Fibroblast of skin of left biceps (primary cell): ENCODE measurements at regions not wholly inside any gene's neighbourhood (a gene's known extent, or its start where the extent isn't known, plus 50 kb on each side); places are given as distances from the start of the nearest gene placed in this dataset.

ENCODE experiments used
- DNase-seq, 2 experiments: peaks; one replicate each; pipeline ENCODE4 v3.0.0-alpha.2; 2013; ENCODE audit warnings: low read depth in 2 of 2

DNA sequence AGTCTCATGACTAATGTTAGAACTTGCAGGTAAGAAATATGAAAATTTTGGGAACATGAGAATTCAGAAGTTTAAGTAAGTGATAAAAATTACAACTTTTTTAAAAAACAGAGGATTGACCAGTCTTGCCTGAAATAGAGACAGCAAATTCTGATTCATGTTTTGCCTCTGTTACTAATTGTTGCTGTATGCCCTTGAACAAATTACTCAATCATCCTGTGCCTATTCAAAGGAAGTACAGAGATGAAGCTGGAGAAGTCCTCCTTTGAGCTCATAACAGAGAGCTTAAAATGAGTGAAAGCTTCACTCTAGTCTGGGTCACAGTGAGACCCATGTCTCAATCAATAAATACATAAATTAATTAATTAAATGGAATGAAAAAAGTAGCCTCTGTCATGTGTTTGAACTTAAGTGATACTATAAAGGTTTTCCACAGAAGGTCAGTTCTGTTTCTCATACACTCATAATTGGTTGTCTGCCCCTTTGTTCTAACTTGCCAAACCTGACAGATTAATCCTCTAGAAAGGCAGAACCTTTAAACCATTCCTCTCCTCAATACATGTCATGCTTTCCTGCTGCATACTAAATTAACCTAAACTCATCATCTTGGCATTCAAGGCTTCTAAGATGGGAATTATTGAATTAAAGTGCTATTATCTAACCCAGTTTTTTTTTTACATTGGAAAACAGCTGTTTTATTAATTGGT lies 374.6 kb upstream of the LRATD1 start:
- DNase-seq: no peak

DNA sequence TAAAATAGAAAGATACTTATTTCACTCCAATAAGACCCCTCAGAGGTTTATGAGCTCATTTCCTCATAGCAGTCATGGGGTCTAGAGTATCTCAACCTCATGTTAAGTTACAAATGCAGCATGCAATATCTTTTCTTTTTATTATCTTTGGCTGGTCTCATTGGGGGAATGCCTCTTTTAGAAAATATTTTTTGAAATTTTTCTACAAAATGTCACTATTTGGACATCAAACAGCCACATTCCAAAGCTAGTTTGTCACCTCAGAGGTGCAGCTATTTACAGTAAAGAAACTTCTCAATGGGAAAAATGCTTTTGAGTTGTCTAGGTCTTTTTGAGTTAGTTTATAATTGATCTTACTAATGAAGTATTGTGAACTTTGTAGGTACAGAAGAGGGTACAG lies 370.7 kb upstream of the LRATD1 start:
- no peak for DNase-seq

DNA sequence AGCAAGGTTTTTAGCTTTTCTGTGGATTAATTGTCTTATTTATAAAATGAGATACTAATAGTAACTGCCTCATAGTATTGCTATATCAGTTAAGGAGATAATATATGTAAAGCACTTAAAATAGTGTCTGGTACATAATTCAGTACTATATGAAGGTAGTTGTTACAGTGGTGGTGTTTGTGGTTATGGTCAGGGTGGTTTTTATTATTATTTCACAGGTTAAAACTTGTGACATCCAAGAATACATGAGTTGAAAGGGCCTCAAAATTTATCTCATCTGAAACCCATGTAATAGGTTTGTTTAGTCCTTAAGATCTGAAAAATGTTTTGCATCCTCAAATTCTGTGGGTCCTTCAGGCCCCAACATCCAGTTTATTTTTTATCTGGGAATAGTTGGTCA lies 369.5 kb upstream of the LRATD1 start:
- no peak for DNase-seq

- no peak for DNase-seq
Measured at GRCh38 chr2:14270036-14270582, 362.4 kb upstream of the LRATD1 start.

- DNase-seq: no peak
Measured at GRCh38 chr2:14272396-14273075, 360.0 kb upstream of the LRATD1 start.

DNA sequence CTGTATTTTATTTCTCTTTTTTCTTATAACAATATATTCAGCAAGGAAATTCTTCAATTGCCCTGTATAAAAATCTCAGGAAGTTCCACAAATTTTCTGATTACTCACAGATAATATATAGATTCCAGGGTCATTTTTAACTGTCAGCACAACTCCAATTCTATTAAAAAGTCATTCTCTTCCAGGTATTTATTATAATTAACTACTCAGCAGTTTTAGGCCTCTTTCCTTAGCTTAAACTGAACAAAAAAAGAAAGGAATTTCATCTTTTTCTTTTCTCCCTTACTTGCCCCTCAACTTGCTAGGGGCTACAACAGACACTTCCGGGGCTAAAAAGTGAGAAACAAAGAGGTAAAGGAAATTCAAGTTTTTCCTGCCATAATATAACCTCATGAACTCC lies 358.9 kb upstream of the LRATD1 start:
- no peak for DNase-seq

- DNase-seq: no peak
Measured at GRCh38 chr2:14284244-14284643, 348.3 kb upstream of the LRATD1 start.

GRCh38 chr2:14285812-14286211 lies 346.7 kb upstream of the LRATD1 start:
- no peak for DNase-seq

DNA sequence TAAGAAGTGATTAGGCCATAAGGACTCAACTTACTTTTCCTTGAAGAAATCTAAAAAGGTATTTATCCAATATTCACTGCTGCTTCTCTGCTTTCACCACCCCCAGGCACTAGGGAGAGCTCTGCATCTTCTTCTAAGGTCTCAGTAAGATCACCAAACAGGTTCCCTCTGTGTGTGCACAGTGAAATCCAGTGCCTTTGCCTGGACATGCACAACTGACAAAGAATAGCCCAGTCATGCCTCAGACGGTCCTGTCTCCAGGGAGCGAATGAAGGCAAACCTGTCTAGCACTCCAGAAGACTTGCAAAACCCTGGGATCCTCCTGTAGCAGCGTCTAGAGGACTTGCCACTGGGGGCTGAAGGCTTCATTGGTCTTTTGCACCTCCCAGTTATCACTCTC lies 344.5 kb upstream of the LRATD1 start:
- DNase-seq: no peak

DNA sequence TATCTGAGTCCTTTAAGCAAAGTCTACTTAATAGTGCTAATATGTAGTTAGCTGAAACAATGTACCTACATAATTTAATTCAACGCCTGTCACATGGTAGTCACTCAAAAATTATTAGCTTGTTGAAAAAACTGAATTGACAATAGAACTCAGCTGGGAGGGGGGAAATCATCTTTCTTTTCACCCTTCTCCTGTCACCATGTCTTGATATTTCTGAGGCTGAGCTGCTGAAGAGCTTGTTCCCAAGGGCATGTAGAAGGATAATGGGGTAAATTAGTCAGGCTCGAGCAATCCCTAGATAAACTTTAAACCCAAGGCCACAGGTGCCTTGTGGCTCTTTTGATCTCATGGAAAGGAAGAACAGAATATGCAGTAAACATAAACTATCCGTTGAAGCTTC lies 339.6 kb upstream of the LRATD1 start:
- no peak for DNase-seq

GRCh38 chr2:14297340-14297739 lies 335.2 kb upstream of the LRATD1 start:
- DNase-seq: no peak

DNA sequence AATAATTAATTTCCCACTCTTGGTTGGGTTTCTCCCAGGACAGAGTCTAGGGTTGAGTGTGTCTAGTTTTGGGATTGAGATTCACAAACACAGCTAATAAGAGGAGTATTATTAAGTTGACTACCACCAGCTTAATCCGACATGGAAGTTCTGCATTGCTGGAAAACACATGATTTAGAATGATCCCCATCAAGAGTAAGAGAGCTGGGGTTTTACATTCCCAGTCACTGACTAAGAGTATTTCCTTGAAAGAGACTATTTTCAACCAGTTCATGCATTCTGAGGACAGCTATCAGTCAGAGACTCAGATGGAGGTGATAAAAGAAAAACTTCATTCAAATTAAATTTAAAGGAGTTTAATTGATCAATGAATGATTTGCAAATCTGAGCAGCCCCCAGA lies 334.6 kb upstream of the LRATD1 start:
- no peak for DNase-seq

GRCh38 chr2:14301331-14301730 lies 331.2 kb upstream of the LRATD1 start:
- DNase-seq: no peak

DNA sequence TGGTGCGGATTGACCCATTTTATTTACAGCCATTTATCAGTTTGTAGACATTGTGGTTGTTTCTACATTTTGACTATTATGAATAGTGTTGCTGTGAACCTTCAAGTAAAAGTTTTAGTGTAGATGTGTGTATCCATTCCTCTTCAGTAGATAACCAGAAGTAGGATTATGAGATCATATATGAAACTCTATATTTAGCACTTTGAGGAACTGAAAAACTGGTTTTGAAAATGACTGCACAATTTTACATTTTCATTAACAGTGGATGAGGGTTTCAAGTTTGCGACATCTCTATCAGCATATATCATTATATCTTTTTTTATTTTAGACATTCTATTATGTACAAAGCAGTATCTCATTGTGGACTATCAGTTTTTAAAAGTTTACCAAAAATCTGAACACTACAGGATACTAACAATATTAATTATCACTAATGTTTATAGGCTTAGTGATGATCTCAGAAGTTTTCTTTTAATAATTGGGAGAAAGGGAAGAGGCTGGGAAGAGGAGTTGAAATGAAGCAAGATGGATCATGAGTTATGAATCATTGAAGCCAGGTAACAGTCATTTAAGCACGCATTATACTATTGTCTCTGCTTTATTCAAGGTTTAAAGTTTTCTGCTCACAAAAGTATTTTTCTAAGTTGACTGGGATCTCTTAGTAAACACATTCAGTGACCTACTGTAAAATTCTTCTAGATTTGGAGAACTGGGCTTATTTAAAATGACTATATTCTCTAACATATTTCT lies 329.0 kb upstream of the LRATD1 start:
- DNase-seq: no peak

- DNase-seq: no peak
Measured at GRCh38 chr2:14304326-14304725, 328.2 kb upstream of the LRATD1 start.

GRCh38 chr2:14306268-14306861 lies 326.2 kb upstream of the LRATD1 start:
- no peak for DNase-seq

- DNase-seq: no peak
Measured at GRCh38 chr2:14313341-14313740, 319.2 kb upstream of the LRATD1 start.

- DNase-seq: no peak
Measured at GRCh38 chr2:14316594-14316993, 315.9 kb upstream of the LRATD1 start.

GRCh38 chr2:14321357-14321756 lies 311.2 kb upstream of the LRATD1 start:
- DNase-seq: no peak

DNA sequence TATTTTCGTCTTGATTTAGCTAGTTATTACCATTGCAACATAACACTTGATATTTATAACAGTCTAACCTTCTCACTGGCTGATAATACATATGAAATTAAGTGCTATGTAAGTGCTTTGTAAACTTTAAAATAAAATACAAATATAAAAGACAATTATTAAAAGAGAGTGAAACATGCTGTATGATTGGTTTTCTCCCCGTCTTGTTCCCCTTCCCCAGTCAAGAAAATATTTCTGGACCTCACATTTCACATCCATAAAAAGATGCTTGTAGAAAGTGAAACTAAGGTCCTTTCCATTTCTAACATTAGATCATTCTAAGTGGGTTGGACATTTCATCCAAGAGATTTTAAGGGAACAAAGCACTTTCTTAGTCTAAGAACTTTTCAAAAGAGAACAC lies 310.2 kb upstream of the LRATD1 start:
- DNase-seq: no peak

- no peak for DNase-seq
Measured at GRCh38 chr2:14324308-14324707, 308.2 kb upstream of the LRATD1 start.

- DNase-seq: no peak
Measured at GRCh38 chr2:14330884-14331283, 301.6 kb upstream of the LRATD1 start.
